Nephron (organoid): ENCODE measurements at regions not wholly inside any gene's neighbourhood (a gene's known extent, or its start where the extent isn't known, plus 50 kb on each side); places are given as distances from the start of the nearest gene placed in this dataset.

Experiments
- H3K27ac Mint-ChIP-seq, 3 experiments: 2 replicates each; pipeline ENCODE4 v1.8.0; 2020; ENCODE audit warnings: mixed read lengths in 3 of 3, mild to moderate bottlenecking in 2 of 3, moderate library complexity in 1 of 3
- H3K27me3 Mint-ChIP-seq: 2 replicates; pipeline ENCODE4 v1.8.0; 2021; ENCODE audit warnings: low read depth, mild to moderate bottlenecking, moderate library complexity, mixed read lengths
- H3K36me3 Mint-ChIP-seq: 2 replicates; pipeline ENCODE4 v1.8.0; 2020; ENCODE audit warnings: low read depth, mixed read lengths
- H3K4me1 Mint-ChIP-seq: 2 replicates; pipeline ENCODE4 v1.8.0; 2020; ENCODE audit warnings: mixed read lengths
- H3K4me3 Mint-ChIP-seq, 3 experiments: 2 replicates each; pipeline ENCODE4 v1.8.0; 2020; ENCODE audit warnings: mild to moderate bottlenecking in 3 of 3, mixed read lengths in 3 of 3, moderate library complexity in 2 of 3
- H3K9me3 Mint-ChIP-seq: 2 replicates; pipeline ENCODE4 v1.8.0; 2020; ENCODE audit warnings: mixed read lengths
- CTCF ChIP-seq, 3 experiments: fragments of 200-600 bp; sonication (generic); IDR thresholded peaks; one replicate each; pipeline ENCODE4 v1.5.0; 2021; ENCODE audit warnings: antibody characterized with exemption in 3 of 3; ENCODE audit not compliant: unreplicated experiment in 3 of 3

DNA sequence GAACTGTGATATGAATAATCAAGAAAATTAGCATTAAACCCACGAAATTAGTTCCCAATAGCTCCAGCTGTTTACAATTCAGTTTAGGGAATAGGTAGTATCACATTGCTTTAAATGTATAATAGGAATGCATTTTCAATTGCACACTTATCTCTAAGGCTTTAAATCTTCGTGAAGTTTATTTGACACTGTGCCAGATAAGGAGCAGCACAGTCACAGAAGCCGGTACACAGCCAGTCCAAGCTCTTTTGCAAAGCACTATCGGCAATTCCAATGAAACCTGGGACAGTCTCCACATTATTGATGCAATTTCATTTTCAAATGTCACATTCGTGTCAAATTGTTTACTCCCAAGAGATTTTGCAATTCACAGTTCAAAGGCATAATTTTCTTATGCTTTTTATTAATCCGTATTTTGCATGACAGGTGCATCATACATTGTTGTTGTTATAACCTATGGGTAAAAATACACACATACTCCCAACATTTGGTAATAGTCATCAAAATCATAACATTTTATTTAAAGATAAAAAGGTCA is 602.8 kb downstream of the RPS29 start:
- Mint-ChIP-seq H3K4me3 (no peak overlapping the region), H3K36me3 (no peaks in the 10 kb centered on the region), H3K27ac (no peak overlapping the region), H3K27me3 (no peaks in the 10 kb centered on the region), H3K9me3 (no peaks in the 10 kb centered on the region), H3K4me1 (no peaks in the 10 kb centered on the region)
- no peak for TF ChIP-seq CTCF (IDR thresholded peaks at IDR 0.05; ENCODE audit: unreplicated experiment in 3 of 3)

GRCh38 chr14:48974994-48975393 is 611.2 kb downstream of the RPS29 start:
- Mint-ChIP-seq H3K27ac (no peak overlapping the region), H3K4me1 (peaks cover 20% of the 10 kb centered on the region), H3K4me3 (no peak overlapping the region), H3K27me3 (no peaks in the 10 kb centered on the region), H3K36me3 (no peaks in the 10 kb centered on the region), H3K9me3 (peaks cover 3% of the 10 kb centered on the region)
- no peak for TF ChIP-seq CTCF (IDR thresholded peaks at IDR 0.05; ENCODE audit: unreplicated experiment in 3 of 3)

GRCh38 chr14:48973151-48973550 is 613.0 kb downstream of the RPS29 start:
- Mint-ChIP-seq H3K36me3 (no peaks in the 10 kb centered on the region), H3K4me1 (peaks cover 30% of the 10 kb centered on the region), H3K9me3 (peaks cover 3% of the 10 kb centered on the region), H3K27ac (peak overlapping the region; percentile 40 to 75 (median 71)), H3K4me3 (no peak overlapping the region), H3K27me3 (no peaks in the 10 kb centered on the region)
- no peak for TF ChIP-seq CTCF (IDR thresholded peaks at IDR 0.05; ENCODE audit: unreplicated experiment in 3 of 3)

- H3K4me1 Mint-ChIP-seq, result peaks cover 44% of the 10 kb centered on the region
- H3K27me3 Mint-ChIP-seq, result no peaks in the 10 kb centered on the region
- H3K36me3 Mint-ChIP-seq, result no peaks in the 10 kb centered on the region
- H3K27ac Mint-ChIP-seq, result peak overlapping the region; percentile 21 to 86 (median 40)
- TF ChIP-seq CTCF (IDR thresholded peaks at IDR 0.05; ENCODE audit: unreplicated experiment in 3 of 3), result no peak
- H3K4me3 Mint-ChIP-seq, result no peak overlapping the region
- peaks cover 3% of the 10 kb centered on the region for H3K9me3 Mint-ChIP-seq
Measured at GRCh38 chr14:48970943-48971342, 615.2 kb downstream of the RPS29 start.

- no peaks in the 10 kb centered on the region for H3K36me3 Mint-ChIP-seq
- peak overlapping the region in 1 of 3 experiments; percentile 42 for H3K27ac Mint-ChIP-seq
- H3K9me3 Mint-ChIP-seq, result no peaks in the 10 kb centered on the region
- peaks cover 44% of the 10 kb centered on the region for H3K4me1 Mint-ChIP-seq
- no peak overlapping the region for H3K4me3 Mint-ChIP-seq
- no peak for TF ChIP-seq CTCF (IDR thresholded peaks at IDR 0.05; ENCODE audit: unreplicated experiment in 3 of 3)
- no peaks in the 10 kb centered on the region for H3K27me3 Mint-ChIP-seq
Measured at GRCh38 chr14:48967419-48967818, 618.8 kb downstream of the RPS29 start.

DNA sequence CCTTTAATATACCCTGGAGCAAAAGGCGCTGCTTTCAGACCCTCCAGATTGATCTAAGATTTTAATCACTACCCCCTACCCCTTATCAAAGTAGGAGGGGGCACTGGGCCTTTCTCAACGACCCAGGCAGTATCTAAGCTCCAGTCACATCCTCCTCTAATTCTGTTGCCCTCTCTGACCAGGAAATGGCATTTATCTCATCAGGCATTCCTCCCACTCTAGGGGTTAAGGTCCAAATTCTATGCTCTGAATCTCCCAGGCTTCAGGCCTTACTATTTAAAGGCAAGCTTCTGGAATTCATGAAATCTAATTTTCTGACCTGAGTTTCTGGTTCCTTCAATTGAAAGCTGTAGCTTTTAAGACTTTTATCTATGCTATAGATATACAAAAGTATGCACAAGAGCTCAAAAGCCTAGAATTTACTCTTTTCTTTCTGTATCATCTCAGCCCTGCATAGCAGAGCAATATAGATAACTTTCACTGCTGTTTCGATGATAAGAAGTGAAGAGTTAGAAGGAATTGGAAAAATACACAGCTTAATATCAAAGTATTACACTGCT is 622.9 kb downstream of the RPS29 start:
- Mint-ChIP-seq H3K27me3 (no peaks in the 10 kb centered on the region), H3K4me3 (no peak overlapping the region), H3K27ac (peak overlapping the region; percentile 3 to 21 (median 11)), H3K9me3 (peaks cover 2% of the 10 kb centered on the region), H3K4me1 (peaks cover 22% of the 10 kb centered on the region), H3K36me3 (no peaks in the 10 kb centered on the region)
- no peak for TF ChIP-seq CTCF (IDR thresholded peaks at IDR 0.05; ENCODE audit: unreplicated experiment in 3 of 3)
